ENCODE measurements at regions not wholly inside any gene's neighbourhood (a gene's known extent, or its start where the extent isn't known, plus 50 kb on each side); places are given as distances from the start of the nearest gene placed in this dataset.

- no peak for DNase-seq
Observed at GRCh38 chr1:164473544-164473943, 85.4 kb upstream of the PBX1 start.

- DNase-seq, result no peak
Observed at GRCh38 chr1:164475834-164476233, 83.2 kb upstream of the PBX1 start.

- DNase-seq, result no peak
Observed at GRCh38 chr1:164477343-164477742, 81.6 kb upstream of the PBX1 start.

GRCh38 chr1:164479242-164479641 lies 79.7 kb upstream of the PBX1 start:
- no peak for DNase-seq

- DNase-seq, result no peak
Observed at GRCh38 chr1:164480285-164480907, 78.6 kb upstream of the PBX1 start.

- DNase-seq, result no peak
Observed at GRCh38 chr1:164495905-164496304, 63.1 kb upstream of the PBX1 start.

- DNase-seq, result no peak
Observed at GRCh38 chr1:164498792-164499191, 60.2 kb upstream of the PBX1 start.

- no peak for DNase-seq
Observed at GRCh38 chr1:164504749-164505148, 54.2 kb upstream of the PBX1 start.

Measured in activated gamma-delta T cell treated with Interleukin-2 at 50 U/mL for 16 hours (primary cell).